Fibroblast of gingiva (primary cell): ENCODE measurements at regions not wholly inside any gene's neighbourhood (a gene's known extent, or its start where the extent isn't known, plus 50 kb on each side); places are given as distances from the start of the nearest gene placed in this dataset.
A peak's percentile ranks its signal among the peaks of the same experiment; 100 is the strongest.
"Not testable (repeated sequence)": the region's sequence is repeated elsewhere in the genome, so short reads cannot be mapped to it uniquely, and the experiment has no call there.

Experiments
- DNase-seq: peaks from one replicate; pipeline ENCODE4 v3.0.0-alpha.2; 2011; ENCODE audit warnings: low read depth

GRCh38 chr2:137886083-137886831, 78.0 kb upstream of the HNMT start:
- DNase-seq = no peak

DNA sequence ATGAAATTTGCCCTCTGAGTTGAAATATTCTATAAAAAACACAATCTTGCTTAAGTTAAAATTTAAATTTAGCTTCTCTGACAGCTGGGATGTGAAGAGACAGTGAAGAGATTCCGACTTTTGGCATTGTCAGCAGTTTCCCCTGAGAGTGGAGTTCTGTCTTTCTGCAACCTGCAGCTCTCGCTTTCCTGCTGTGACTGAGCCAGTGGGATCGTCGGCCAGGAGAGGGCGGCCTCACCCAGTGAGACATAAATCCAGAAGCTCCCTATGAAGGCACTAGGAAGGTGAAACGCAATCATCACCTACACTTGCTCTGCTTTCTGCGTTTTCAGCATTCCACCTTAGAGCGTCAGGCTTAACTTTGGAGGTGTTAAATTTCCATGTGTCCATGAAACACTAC, 75.4 kb upstream of the HNMT start:
- no peak for DNase-seq

DNA sequence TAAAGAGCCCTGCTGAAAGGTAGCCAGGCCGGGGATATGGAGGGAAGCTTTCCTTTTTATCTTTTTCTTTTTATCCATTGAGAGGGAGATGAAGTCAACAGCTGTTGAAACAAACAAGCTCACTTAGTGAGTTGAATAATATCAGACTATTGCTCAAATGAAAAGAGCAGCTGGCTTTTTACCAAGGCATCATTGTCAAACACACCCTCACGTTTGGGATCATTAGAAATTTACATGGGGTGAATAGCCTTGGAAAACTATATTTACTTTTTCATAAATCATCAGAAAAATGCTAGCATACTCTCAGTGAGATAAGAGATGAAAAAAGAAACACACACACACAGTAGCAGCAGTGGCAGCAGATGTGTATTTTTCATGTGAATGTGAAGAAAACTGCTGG, 71.5 kb upstream of the HNMT start:
- no peak for DNase-seq

DNA sequence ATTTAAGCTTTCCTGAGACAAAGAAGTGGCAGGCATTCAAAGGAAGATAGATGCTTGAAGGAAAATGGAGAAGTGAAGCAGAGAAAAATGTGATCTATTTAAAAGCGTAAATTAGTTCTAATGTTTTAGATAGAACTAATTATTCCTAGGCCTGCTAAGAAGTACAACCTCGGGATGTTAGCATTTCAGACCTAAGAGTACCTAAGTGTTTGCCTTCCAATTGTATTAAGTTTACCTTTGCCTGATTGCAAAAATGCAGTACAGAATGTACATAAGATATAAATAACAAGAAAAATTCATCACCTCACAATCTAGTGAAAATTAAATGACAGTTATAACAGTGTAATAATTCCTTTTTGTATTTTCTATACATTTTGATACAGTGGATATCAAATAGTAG, 71.1 kb upstream of the HNMT start:
- no peak for DNase-seq

- no peak for DNase-seq
Measured at GRCh38 chr2:137896467-137896866, 67.8 kb upstream of the HNMT start.

DNA sequence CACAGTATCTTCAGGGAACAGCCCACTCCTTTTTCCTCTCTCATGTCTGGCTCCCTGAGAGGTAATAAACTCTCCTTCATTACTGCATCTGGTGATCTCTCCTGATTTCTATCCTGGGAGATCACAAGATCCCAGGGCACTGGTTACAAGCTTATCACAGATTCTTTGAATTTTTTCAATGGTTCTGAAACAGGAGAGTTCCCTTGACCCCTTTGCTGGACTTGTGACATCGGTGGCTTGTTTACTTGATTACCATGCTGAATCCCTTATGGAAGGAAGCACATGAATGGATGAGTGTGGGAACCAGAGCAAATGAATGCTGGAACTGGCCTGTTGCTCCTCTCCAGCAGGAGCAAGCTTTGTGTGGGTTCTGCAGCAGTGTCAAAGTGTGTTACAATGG, 67.2 kb upstream of the HNMT start:
- no peak for DNase-seq

DNA sequence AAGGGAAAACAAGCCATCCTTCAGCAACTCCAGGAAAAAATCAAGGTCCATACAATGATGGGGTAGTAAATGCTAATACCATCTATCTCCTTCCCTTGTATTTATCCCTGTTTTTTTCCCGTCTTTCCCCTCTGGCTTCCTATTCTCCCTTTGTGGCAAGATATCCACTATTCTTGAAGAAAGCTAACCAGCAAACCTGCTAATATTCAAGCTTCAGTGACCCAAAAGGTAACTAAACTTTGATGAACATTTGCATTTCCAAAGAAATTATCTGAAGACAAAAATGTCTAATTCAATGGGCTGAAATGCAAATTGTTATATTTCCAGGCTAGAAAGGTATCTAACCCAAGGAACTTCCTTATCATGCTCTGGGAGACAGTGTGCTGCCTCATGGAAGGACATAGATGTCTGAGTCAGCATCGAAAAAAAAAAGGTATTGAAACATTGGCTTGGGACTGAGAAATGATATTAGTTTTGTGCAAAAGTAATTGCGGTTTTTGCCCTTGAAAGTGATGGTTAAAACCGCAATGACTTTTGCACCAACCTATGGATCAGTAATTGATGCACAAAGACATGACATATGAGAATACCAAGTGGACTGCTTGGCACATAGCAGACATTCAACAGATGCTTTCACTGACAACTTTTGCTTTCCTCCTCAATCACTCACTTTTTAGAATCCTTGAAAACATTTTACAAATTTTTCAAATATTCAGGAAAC, 63.7 kb upstream of the HNMT start:
- DNase-seq = no peak

GRCh38 chr2:137910641-137911040, 53.6 kb upstream of the HNMT start:
- peak; percentile 9 for DNase-seq

DNA sequence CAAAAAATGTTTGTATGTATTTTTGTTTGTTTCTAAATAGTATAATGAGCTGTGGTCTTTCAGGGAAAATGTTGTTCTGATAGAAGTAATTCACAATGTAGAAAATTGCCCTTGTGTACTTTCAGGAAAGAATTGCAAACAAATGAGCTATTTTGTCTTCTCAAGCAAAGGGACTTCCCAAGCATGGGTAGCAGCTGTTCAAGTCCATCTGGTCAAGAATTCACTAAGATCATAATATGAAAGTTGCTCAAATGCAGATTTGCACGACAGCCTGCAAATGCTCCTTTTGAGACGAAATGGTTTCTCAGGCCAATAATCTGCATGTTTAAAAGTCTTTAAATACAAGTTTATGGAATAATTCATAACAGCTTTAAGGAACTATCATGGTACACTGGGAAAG, 51.9 kb upstream of the HNMT start:
- no peak for DNase-seq

GRCh38 chr2:137913169-137913568, 51.1 kb upstream of the HNMT start:
- no peak for DNase-seq

GRCh38 chr2:137913648-137914047, 50.6 kb upstream of the HNMT start:
- DNase-seq = not testable (repeated sequence)
